Fibroblast of skin of scalp (primary cell): ENCODE measurements at regions not wholly inside any gene's neighbourhood (a gene's known extent, or its start where the extent isn't known, plus 50 kb on each side); places are given as distances from the start of the nearest gene placed in this dataset.

ENCODE experiments used
- DNase-seq: peaks from one replicate; pipeline ENCODE4 v3.0.0-alpha.2; 2013

DNA sequence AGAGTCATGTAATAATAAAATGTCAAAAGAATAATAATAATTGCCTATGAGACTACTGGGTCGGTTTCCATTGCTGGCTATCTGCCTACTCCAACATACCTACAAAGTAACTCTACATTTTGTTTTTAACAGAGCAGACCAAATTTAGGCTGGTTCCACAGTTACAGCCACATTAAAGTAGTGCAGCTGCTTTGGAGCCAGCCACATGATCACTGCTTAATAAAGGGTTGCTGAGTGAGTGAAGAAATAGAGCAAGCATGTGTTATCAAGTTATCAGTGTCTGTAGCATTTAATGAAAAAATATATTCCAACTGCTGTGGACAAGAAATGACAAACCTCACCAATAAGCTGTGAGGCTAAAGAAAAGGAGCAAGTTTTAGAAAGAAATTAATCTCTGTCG is 782.3 kb downstream of the PCDH18 start:
- no peak for DNase-seq

DNA sequence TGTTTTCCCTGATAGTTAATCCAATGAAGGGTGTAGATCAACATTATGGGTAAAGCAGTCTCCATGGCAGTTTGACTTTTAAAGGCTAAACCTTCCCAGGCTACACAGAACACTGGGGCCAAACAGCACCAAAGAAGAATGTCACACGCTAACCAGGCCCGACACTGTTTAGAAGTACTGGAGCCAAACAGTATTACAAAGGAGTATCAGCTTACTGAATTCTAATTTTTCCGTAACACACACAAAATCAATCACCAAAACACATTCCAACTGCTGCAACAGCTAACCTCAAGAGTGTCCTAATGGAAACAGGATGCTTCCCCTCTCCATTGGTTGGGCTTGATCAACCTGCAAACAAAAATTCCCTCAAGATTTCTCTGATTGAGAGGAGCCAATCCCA is 783.5 kb downstream of the PCDH18 start:
- no peak for DNase-seq

DNA sequence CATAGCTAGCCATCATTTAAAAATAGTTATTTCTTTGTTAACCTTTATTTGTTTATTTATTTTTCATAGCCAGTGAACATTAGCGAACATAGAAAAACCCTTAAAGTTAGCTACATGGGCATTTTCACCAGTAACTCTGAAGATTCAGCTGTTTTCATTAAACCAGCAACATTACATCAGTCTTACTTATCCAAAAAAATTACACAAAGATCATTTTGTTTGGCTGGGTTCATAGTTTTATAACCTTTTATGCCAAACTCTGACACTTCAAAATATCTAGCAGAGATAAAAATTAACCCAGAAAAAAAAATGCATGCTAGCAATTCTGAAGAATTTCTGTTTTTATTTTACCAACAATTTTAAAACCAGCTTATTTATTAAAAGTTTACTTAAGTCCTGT is 784.1 kb downstream of the PCDH18 start:
- no peak for DNase-seq

DNA sequence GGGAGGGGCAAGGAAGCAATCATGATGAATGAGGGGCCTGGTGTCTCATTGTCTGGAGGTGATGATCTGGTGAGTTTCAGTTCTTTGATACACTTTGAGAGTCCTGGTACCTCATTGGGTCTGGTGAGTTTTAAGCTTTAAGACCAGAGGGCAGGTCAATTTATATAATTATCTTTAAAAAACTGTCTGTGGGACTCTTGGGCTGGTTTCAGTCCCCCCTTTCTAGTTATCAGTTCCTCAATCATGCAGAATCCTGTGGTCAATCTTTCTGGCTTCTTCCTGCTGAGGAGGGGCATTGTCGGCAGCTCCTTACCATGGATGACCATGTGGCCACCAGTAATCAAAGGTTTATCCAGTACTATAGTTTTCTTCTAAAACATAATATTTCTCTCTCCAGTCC is 789.1 kb downstream of the PCDH18 start:
- no peak for DNase-seq

DNA sequence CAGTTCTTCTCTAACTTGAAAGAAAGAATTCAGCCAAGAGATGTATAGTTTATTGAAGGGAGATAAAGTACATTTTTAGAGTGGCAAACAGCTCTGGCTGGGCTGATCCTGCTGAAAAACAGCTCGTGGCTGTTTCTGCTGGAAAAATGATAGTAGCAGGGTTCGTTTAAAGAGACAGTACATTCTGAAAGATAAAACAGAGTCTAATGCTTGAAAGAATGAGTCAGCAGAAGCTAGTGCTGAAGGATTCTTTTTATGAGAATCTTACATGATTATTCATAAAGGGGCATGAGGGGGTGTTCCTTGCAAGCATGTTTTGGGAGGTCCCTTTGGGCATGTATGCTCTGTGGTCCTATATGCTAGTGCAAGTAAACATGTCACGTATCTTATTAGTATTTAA is 790.0 kb downstream of the PCDH18 start:
- no peak for DNase-seq

- DNase-seq, result no peak
Observed at GRCh38 chr4:136741468-136741867, 790.8 kb downstream of the PCDH18 start.

GRCh38 chr4:136740326-136740725 is 792.0 kb downstream of the PCDH18 start:
- DNase-seq, result no peak

GRCh38 chr4:136737066-136737465 is 795.2 kb downstream of the PCDH18 start:
- DNase-seq, result no peak

DNA sequence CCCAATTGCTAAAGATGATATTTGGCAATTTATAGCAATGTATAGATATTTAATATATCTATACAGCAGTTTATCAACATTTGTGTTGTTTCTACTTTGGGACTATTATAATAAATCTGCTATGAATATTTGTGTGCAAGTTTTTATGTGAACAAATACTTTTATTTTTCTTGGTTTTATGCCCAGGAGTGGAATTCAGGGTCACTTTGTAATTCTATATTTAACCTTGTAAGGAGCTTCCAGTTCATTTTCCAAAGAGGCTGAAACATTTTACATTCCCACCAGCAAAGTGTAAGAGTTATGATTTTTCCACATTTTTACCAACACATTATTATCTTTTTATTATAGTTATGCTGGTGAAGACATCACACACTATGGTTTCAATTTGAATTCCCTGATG is 801.3 kb downstream of the PCDH18 start:
- no peak for DNase-seq

- DNase-seq, result no peak
Observed at GRCh38 chr4:136725286-136726081, 806.8 kb downstream of the PCDH18 start.

- no peak for DNase-seq
Observed at GRCh38 chr4:136713140-136713539, 819.2 kb downstream of the PCDH18 start.

- no peak for DNase-seq
Observed at GRCh38 chr4:136709897-136710296, 822.4 kb downstream of the PCDH18 start.

DNA sequence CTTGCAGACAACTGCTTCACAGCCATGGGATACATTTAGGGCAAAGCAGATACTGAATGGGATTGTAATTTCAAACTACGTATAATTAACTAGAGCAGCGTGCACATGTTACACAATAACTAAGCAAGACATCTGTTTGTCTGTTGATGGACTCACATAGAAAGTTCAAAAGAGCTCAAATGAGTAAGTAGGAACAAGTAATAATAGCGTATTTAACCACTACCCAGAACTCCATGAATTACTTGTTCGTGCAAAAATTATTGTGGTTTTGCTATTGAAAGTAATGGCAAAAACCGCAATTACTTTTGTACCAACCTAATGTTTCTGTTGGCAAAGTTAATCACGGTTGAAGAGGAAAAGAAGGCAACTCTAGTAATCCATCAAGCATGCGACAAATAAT is 825.4 kb downstream of the PCDH18 start:
- DNase-seq, result no peak

DNA sequence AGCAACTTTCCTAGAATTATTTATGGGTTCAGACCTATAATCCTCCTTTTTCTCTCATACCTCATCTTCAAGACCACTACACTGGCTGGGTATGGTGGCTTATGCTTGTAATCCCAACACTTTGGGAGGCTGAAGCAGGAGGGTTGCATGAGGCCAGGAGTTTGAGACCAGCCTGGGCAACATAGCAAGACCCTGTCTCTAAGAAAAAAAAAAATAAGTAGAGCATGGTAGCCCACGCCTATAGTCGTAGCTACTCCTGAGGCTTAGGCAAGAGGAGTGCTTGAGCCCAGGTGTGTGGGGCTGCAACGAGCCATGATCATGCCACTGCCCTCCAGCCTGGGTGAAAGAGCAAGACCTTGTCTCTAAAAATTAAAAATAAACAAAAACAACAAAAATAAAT is 832.4 kb downstream of the PCDH18 start:
- no peak for DNase-seq

DNA sequence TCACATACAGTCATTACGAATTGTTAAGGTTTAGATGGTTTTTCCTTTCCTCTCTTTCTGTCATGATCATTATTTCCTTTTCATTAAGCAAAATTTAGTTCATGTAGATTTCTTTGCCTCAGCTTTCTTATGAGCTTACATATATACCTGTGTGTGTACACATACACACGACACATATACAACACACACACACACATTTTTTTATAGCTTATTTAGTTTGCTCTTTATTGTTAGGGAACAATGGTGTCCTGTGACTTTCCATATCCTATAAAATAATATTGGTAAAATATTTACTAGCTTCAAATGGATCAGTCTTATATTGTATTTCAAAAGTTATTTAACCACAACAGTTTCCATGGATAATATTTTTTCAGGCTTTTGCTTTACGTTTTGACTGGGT is 840.7 kb downstream of the PCDH18 start:
- DNase-seq, result no peak

DNA sequence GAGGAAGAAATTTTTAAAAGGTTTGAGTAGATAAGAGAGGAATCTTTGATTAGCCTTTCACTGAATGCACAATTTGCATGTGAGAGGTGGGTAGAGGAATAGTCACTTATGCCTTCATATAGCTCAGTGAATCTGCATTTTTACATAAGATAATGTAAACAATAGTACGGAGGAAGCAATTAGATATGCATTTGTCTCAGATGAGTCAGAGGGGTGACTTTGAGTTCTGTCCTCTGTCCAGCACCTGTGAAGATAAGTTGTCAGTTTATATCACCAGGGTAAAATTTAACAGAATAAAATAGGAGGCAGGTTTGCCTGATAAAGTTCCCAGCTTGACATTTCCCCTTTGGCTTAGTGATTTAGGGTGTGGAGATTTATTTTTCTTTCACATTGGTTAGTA is 841.9 kb downstream of the PCDH18 start:
- no peak for DNase-seq

DNA sequence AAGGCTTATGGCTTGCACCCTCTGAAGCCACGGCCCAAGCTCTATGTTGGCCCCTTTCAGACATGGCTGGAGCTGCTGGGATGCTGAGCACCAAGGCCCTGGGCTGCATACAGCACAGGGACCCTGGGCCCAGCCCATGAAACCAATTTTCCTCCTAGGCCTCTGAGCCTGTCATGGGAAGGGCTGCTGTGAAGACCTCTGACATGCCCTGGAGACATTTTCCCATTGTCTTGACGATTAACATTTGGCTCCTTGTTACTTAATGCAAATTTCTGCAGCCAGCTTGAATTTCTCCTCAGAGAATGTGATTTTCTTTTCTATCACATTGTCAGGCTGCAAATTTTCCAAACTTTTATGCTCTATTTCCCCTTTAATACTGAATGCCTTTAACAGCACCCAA is 844.7 kb downstream of the PCDH18 start:
- DNase-seq, result no peak

- DNase-seq, result no peak
Observed at GRCh38 chr4:136687118-136687517, 845.2 kb downstream of the PCDH18 start.

- no peak for DNase-seq
Observed at GRCh38 chr4:136680761-136681160, 851.5 kb downstream of the PCDH18 start.

- DNase-seq, result no peak
Observed at GRCh38 chr4:136680271-136680670, 852.0 kb downstream of the PCDH18 start.

DNA sequence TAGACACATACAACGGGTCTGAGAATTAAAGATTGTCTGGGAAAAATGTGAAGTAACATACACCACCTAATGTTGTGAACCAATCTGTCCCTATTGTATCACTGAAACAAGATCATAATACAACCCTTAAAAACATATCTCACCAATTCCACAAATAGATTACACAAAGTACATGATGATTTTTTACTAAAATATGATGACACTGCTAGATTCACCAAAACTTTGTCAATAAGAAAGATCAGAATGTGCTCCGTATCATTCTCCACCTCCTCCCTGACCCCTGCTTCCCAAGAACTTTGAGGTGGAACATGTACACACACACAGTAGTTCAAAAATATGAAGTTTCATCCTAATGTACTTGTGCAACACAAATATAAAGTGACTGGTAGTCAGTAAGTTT is 862.0 kb downstream of the PCDH18 start:
- DNase-seq, result no peak

DNA sequence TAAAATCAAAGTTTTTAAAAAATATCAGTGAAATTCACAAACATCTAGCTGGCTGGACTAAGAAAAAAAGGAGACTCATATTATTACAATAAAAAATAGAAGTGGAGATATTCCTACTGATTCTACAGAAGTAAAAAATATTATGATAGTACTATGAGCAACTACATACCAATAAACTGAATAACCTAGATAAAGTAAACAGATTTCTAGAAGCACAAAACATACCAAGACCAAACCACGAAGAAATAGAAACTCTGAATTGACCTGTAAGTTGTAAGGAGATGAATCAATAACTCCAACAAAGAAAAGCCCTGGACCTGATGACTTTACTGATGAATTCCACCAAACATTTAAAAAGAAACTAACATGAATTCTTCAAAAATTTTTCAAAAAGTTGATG is 867.3 kb downstream of the PCDH18 start:
- DNase-seq, result no peak

DNA sequence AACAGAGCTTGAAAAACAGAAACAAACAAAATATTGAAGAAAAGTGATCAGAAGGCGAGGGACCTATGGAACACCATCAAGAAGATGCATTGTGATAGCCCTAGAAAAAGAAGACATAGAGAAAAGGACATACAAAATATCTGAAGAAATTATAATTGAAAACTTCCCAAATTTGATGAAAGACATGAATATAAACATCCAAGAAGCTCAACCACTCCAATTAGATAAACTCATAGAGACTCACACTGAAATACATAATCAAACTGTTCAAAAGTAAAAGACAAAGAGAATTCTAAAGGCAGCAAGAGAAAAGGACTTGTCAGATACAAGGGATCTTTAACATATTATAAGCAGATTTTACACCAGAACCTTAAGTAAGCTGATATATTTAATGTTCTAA is 869.8 kb downstream of the PCDH18 start:
- no peak for DNase-seq

GRCh38 chr4:136653640-136654406 is 878.5 kb downstream of the PCDH18 start:
- DNase-seq, result no peak
